Fibroblast of pulmonary artery (primary cell): ENCODE measurements at regions not wholly inside any gene's neighbourhood (a gene's known extent, or its start where the extent isn't known, plus 50 kb on each side); places are given as distances from the start of the nearest gene placed in this dataset.

Experiments used
- DNase-seq: peaks from one replicate; pipeline ENCODE4 v3.0.0-alpha.2; 2010; ENCODE audit warnings: low read depth
- H3K4me3 ChIP-seq: replicated peaks from 2 replicates; pipeline ENCODE4 v1.5.1; 2011; ENCODE audit warnings: low read depth, mild to moderate bottlenecking, control low read depth, low read length, moderate library complexity
- CTCF ChIP-seq: IDR thresholded peaks from 2 replicates; pipeline ENCODE4 v1.5.1; 2011; ENCODE audit warnings: mild to moderate bottlenecking, control low read depth, low read length, inconsistent platforms; ENCODE audit errors: missing control alignments

GRCh38 chr2:150584081-150584480 lies 96.6 kb upstream of the RND3 start:
- H3K4me3 ChIP-seq = no peak overlapping the region
- no peak for DNase-seq
- no peak for TF ChIP-seq CTCF

- no peak for DNase-seq
- no peak for TF ChIP-seq CTCF
- H3K4me3 ChIP-seq = no peak overlapping the region
Measured at GRCh38 chr2:150581717-150582472, 94.4 kb upstream of the RND3 start.

GRCh38 chr2:150578481-150578880 lies 91.0 kb upstream of the RND3 start:
- no peak for TF ChIP-seq CTCF
- no peak for DNase-seq
- no peak overlapping the region for H3K4me3 ChIP-seq

GRCh38 chr2:150575861-150576260 lies 88.4 kb upstream of the RND3 start:
- no peak overlapping the region for H3K4me3 ChIP-seq
- no peak for TF ChIP-seq CTCF
- no peak for DNase-seq

- no peak for TF ChIP-seq CTCF
- DNase-seq = no peak
- H3K4me3 ChIP-seq = no peak overlapping the region
Measured at GRCh38 chr2:150572961-150573395, 85.5 kb upstream of the RND3 start.

- H3K4me3 ChIP-seq = no peak overlapping the region
- no peak for TF ChIP-seq CTCF
- no peak for DNase-seq
Measured at GRCh38 chr2:150572194-150572766, 84.8 kb upstream of the RND3 start.

- no peak for TF ChIP-seq CTCF
- DNase-seq = peak; percentile 49
Measured at GRCh38 chr2:150571121-150571520, 83.7 kb upstream of the RND3 start.

More at GRCh38 chr2:150571121-150571520, 83.7 kb upstream of the RND3 start:
- H3K4me3 ChIP-seq = no peak overlapping the region
